WERI-Rb-1 (cell line): ENCODE measurements at regions not wholly inside any gene's neighbourhood (a gene's known extent, or its start where the extent isn't known, plus 50 kb on each side); places are given as distances from the start of the nearest gene placed in this dataset.

Source experiments
- DNase-seq: peaks from one replicate; pipeline ENCODE4 v3.0.0-alpha.2; 2020
- H3K27ac ChIP-seq: fragments of 250-450 bp; sonication (Bioruptor Pico); 2 replicates; pipeline ENCODE4 v1.5.1; 2020; ENCODE audit warnings: mild to moderate bottlenecking, moderate library complexity
- H3K27me3 ChIP-seq: fragments of 250-450 bp; sonication (Bioruptor Pico); 2 replicates; pipeline ENCODE4 v1.5.1; 2021; ENCODE audit warnings: mild to moderate bottlenecking, low read depth, moderate library complexity; ENCODE audit not compliant: insufficient read depth, severe bottlenecking
- H3K36me3 ChIP-seq: fragments of 250-450 bp; sonication (Bioruptor Pico); 2 replicates; pipeline ENCODE4 v1.5.1; 2020; ENCODE audit warnings: mild to moderate bottlenecking, moderate library complexity
- H3K4me3 ChIP-seq: 2 replicates; pipeline ENCODE4 v1.5.1; 2011; ENCODE audit warnings: low read depth, mild to moderate bottlenecking, control low read depth, low read length
- H3K9me3 ChIP-seq: fragments of 250-450 bp; sonication (Bioruptor Pico); 2 replicates; pipeline ENCODE4 v1.5.1; 2021; ENCODE audit warnings: mild to moderate bottlenecking, moderate library complexity; ENCODE audit not compliant: severe bottlenecking
- CTCF ChIP-seq: IDR thresholded peaks from 2 replicates; pipeline ENCODE4 v1.5.1; 2011; ENCODE audit warnings: low read depth, mild to moderate bottlenecking, control low read depth, inconsistent platforms, low read length

DNA sequence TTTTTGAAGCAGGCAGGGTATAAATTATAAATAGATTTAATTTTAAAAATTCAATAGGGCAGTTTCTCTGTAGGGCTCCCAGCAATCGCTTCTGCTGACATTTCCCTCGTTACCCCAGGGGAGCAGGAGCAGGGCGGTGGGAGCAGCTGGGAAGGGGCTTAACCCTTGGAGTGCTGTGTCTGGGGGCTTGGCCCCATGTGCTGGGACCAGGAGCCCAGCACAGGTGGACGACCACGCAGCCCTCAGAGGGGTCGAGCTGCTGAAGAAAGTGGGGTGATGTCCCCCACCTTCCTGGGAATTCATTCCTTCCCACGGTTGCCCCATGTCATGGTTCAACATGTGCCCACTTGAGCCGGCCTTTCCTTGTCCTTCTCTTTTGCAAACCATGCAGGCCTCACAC is 67.5 kb upstream of the STX16 start:
- no peaks in the 10 kb centered on the region for H3K36me3 ChIP-seq
- H3K4me3 ChIP-seq = no peak overlapping the region
- no peak for DNase-seq
- TF ChIP-seq CTCF = no peak
- H3K27ac ChIP-seq = no peak overlapping the region
- no peaks in the 10 kb centered on the region for H3K27me3 ChIP-seq
- peaks cover 7% of the 10 kb centered on the region for H3K9me3 ChIP-seq

DNA sequence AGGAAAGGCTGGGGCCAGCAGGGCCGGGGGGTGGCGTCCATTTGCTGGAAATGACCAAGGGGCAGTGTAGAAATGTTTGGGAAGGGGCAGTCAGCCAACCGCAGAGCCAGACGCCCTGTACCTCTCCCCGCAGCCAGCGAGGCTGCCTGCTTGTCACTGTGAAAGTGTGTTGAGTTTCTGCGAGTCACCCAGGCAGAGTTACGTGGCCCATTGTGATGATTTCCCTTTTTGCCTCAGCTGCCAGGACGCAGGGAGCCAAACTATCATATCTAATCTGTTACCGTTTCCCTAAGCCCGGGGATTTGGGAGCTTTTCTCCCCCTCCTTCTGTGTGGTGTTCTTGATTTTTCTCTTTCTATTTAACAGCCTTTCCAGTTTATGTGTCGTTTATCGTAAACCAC is 67.9 kb upstream of the STX16 start:
- peaks cover 7% of the 10 kb centered on the region for H3K9me3 ChIP-seq
- no peak for DNase-seq
- H3K36me3 ChIP-seq = no peaks in the 10 kb centered on the region
- no peak overlapping the region for H3K4me3 ChIP-seq
- H3K27ac ChIP-seq = no peak overlapping the region
- TF ChIP-seq CTCF = no peak
- H3K27me3 ChIP-seq = no peaks in the 10 kb centered on the region

- Histone ChIP-seq H3K4me3 (no peak overlapping the region), H3K9me3 (peaks cover 7% of the 10 kb centered on the region), H3K36me3 (no peaks in the 10 kb centered on the region), H3K27me3 (no peaks in the 10 kb centered on the region), H3K27ac (no peak overlapping the region)
- no peak for TF ChIP-seq CTCF
- DNase-seq = no peak
Measured at GRCh38 chr20:58580474-58580835, 65.3 kb upstream of the APCDD1L start.

DNA sequence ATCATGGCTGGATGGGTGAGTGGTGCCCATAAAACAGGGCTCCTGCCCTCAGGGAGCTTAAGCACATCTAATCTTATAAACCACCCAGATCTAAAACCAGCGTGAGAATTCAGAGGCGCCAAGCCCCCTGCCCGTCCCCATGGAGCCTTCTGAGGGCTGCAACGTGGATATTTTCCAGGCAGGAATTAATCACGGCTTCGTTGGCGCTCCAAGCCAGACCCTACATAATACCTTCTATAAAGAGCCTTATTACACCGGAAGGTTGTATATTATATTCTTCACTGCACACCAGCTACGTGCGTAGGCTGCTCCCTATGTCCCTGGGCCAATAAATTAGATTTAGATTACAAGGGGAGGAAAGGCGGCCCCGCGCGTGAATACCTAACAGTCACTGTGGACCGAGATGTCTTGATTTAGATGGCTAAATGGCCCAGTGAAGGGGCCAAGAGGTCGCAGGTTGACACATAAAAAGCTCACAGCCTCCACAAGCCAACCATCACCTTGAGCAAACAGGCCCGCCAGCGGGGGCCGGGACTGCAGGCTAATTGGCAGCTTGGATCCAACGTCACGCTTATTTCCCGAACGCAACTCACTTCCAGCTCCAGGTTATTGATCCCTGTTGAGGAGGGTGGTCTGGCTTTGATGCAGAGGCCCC is 64.7 kb upstream of the APCDD1L start:
- Histone ChIP-seq H3K36me3 (no peaks in the 10 kb centered on the region), H3K4me3 (no peak overlapping the region), H3K9me3 (peaks cover 7% of the 10 kb centered on the region), H3K27me3 (no peaks in the 10 kb centered on the region), H3K27ac (no peak overlapping the region)
- DNase-seq = no peak
- no peak for TF ChIP-seq CTCF

DNA sequence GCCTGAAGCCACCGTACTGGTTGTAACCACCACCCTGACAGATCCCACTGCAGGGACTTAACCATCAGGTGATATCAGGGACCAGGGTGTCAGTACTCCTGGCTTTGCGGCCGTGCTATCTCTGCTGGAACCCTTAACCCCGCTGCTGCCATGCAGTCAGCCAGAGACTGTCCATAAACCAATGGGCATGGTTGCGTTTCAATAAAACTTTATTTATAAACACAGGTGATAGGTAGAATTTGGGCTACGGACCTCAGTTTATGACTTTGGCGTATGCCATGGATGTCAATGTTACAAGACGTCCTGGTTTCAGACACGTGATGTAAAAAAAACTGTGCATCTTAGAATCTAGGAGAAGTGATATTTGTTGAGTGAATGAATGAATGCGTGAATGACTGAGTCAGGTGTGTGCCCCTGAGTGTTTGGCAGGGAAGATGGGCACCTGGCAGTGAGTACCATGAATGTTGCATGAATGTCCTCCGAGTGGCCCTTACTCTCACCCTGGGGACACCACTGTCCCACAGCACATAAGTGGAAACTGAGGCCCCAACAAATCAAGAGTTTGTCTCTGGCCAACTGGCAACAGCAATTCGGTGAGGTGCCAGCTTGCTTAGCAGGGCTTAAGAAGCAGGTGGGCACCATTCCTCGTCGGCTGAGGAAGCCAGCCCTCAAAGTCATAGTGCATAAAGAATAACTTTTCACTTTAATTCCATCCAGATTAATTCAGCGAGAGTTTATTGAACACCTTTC is 64.0 kb upstream of the APCDD1L start:
- H3K27ac ChIP-seq = no peak overlapping the region
- no peak overlapping the region for H3K4me3 ChIP-seq
- no peak for DNase-seq
- no peaks in the 10 kb centered on the region for H3K36me3 ChIP-seq
- no peak for TF ChIP-seq CTCF
- H3K9me3 ChIP-seq = peaks cover 7% of the 10 kb centered on the region
- H3K27me3 ChIP-seq = no peaks in the 10 kb centered on the region
